RWPE2 (cell line): ENCODE measurements at regions not wholly inside any gene's neighbourhood (a gene's known extent, or its start where the extent isn't known, plus 50 kb on each side); places are given as distances from the start of the nearest gene placed in this dataset.

Experiments used
- ATAC-seq: fragments of 200-7000 bp; cut with Tn5 transposase; 3 replicates; pipeline ENCODE4 v1.9.1; 2021; ENCODE audit warnings: low read depth
- DNase-seq: peaks from one replicate; pipeline ENCODE4 v3.0.0-alpha.2; 2020; ENCODE audit warnings: low spot score
- H3K27ac ChIP-seq: fragments of 450-650 bp; 2 replicates; pipeline ENCODE4 v1.5.1; 2017; ENCODE audit warnings: mild to moderate bottlenecking; ENCODE audit not compliant: poor library complexity, severe bottlenecking
- H3K27me3 ChIP-seq: fragments of 250-450 bp; sonication (Bioruptor Pico); 2 replicates; pipeline ENCODE4 v1.5.1; 2021; ENCODE audit warnings: mild to moderate bottlenecking, moderate library complexity; ENCODE audit not compliant: insufficient read depth, poor library complexity, severe bottlenecking
- H3K36me3 ChIP-seq: fragments of 250-450 bp; sonication (Bioruptor Pico); 2 replicates; pipeline ENCODE4 v1.5.1; 2020; ENCODE audit warnings: low read depth, mild to moderate bottlenecking, moderate library complexity
- H3K4me1 ChIP-seq: fragments of 250-450 bp; sonication (Bioruptor Pico); 2 replicates; pipeline ENCODE4 v1.5.1; 2021; ENCODE audit warnings: mild to moderate bottlenecking, moderate library complexity; ENCODE audit not compliant: insufficient read depth, poor library complexity, severe bottlenecking
- H3K4me3 ChIP-seq: fragments of 250-450 bp; sonication (Bioruptor Pico); 2 replicates; pipeline ENCODE4 v1.5.1; 2021; ENCODE audit warnings: mild to moderate bottlenecking, moderate library complexity; ENCODE audit not compliant: severe bottlenecking
- H3K9me3 ChIP-seq: fragments of 250-450 bp; sonication (Bioruptor Pico); 2 replicates; pipeline ENCODE4 v1.5.1; 2021; ENCODE audit warnings: mild to moderate bottlenecking, moderate library complexity; ENCODE audit not compliant: severe bottlenecking
- TF ChIP-seq, protein P1 (sequence below): fragments of 450-650 bp; IDR thresholded peaks from one replicate; pipeline ENCODE4 v1.5.1; 2017; ENCODE audit warnings: mild to moderate bottlenecking, moderate library complexity; ENCODE audit not compliant: poor library complexity, severe bottlenecking

DNA sequence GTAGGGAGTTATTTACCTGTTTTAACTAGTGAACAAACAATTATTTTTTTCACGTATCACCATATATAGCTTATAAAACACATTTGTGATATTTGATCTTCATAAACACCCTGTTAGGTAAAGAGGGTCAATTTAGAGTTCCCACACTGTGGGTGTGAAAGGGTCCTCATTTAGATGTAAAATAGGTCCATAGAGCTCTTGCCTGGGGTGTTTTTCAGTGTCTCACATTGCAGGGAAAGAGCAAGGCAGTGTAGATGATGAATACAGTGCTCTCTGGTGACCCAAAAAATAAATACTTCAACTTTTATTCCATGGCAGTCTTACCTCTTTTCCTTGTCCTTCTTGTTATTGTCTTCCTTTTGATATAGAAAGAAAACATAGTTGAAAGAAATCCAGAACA, 403.2 kb upstream of the SGCD start:
- ATAC-seq (no peak), DNase-seq (no peak)
- Histone ChIP-seq H3K27me3 (no peaks in the 10 kb centered on the region), H3K27ac (no peak overlapping the region), H3K4me3 (no peak overlapping the region), H3K4me1 (no peaks in the 10 kb centered on the region), H3K9me3 (no peaks in the 10 kb centered on the region), H3K36me3 (no peaks in the 10 kb centered on the region)
- TF ChIP-seq, protein P1, sequence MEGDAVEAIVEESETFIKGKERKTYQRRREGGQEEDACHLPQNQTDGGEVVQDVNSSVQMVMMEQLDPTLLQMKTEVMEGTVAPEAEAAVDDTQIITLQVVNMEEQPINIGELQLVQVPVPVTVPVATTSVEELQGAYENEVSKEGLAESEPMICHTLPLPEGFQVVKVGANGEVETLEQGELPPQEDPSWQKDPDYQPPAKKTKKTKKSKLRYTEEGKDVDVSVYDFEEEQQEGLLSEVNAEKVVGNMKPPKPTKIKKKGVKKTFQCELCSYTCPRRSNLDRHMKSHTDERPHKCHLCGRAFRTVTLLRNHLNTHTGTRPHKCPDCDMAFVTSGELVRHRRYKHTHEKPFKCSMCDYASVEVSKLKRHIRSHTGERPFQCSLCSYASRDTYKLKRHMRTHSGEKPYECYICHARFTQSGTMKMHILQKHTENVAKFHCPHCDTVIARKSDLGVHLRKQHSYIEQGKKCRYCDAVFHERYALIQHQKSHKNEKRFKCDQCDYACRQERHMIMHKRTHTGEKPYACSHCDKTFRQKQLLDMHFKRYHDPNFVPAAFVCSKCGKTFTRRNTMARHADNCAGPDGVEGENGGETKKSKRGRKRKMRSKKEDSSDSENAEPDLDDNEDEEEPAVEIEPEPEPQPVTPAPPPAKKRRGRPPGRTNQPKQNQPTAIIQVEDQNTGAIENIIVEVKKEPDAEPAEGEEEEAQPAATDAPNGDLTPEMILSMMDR = no peak

- no peak for ATAC-seq
- DNase-seq = no peak
- no peaks in the 10 kb centered on the region for H3K9me3 ChIP-seq
- H3K27ac ChIP-seq = no peak overlapping the region
- H3K36me3 ChIP-seq = no peaks in the 10 kb centered on the region
- TF ChIP-seq, protein P1 = no peak
- H3K4me1 ChIP-seq = no peaks in the 10 kb centered on the region
- H3K27me3 ChIP-seq = no peaks in the 10 kb centered on the region
- H3K4me3 ChIP-seq = no peak overlapping the region
Measured at GRCh38 chr5:155926031-155926430, 400.9 kb upstream of the SGCD start.

DNA sequence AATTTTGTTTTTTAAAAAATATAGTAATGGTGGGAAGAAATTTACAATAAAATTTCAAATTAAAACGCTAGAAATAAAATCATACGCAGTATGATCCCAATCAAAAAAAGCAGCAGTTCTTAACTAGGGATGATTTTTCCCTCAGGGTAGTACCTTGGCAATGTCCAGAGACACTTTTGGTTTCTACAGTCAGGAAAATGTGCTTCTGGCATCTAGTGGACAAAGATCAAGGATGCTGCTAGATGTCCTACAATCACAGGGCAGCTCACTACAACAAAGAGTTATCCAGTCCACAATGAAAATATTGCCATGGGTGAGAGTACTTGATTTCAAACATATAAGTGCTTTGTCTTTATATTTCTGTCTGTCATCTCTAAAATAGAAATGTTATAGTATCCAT, 400.2 kb upstream of the SGCD start:
- H3K4me1 ChIP-seq = no peaks in the 10 kb centered on the region
- no peaks in the 10 kb centered on the region for H3K36me3 ChIP-seq
- H3K27ac ChIP-seq = no peak overlapping the region
- DNase-seq (no peak), ATAC-seq (no peak)
- H3K27me3 ChIP-seq = no peaks in the 10 kb centered on the region
- TF ChIP-seq, protein P1 = no peak
- H3K9me3 ChIP-seq = no peaks in the 10 kb centered on the region
- H3K4me3 ChIP-seq = no peak overlapping the region

DNA sequence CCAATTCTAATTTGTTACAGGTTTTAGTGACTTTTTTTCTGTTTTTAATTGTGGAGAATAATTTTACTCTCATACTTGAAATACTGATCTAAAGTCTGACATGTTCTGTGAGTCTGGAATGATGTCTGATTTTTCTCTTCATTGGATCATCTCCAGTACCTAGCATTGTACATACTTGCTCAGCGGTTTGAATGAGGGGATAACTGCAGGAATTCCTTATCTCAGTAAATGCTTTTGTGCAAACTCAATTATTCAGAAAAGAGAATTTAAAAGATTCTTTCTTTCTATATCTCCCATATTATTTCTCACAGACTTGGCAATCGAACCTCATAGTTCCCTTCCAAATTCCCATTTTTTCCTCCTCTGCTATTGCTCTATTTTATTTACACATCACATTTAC, 397.9 kb upstream of the SGCD start:
- H3K27me3 ChIP-seq = no peaks in the 10 kb centered on the region
- no peak overlapping the region for H3K27ac ChIP-seq
- TF ChIP-seq, protein P1 = no peak

GRCh38 chr5:155934964-155935363, 392.0 kb upstream of the SGCD start:
- Histone ChIP-seq H3K4me3 (no peak overlapping the region), H3K27me3 (no peaks in the 10 kb centered on the region), H3K27ac (no peak overlapping the region), H3K36me3 (no peaks in the 10 kb centered on the region), H3K9me3 (no peaks in the 10 kb centered on the region), H3K4me1 (no peaks in the 10 kb centered on the region)
- no peak for DNase-seq
- TF ChIP-seq, protein P1 = no peak
- no peak for ATAC-seq

More for the DNA sequence above, 397.9 kb upstream of the SGCD start:
- Histone ChIP-seq H3K36me3 (no peaks in the 10 kb centered on the region), H3K9me3 (no peaks in the 10 kb centered on the region), H3K4me3 (no peak overlapping the region), H3K4me1 (no peaks in the 10 kb centered on the region)
- ATAC-seq (no peak), DNase-seq (no peak)
